ENCODE measurements at regions not wholly inside any gene's neighbourhood (a gene's known extent, or its start where the extent isn't known, plus 50 kb on each side); places are given as distances from the start of the nearest gene placed in this dataset.

- no peaks in the 10 kb centered on the region for H3K36me3 ChIP-seq
- peaks cover 0 to 5% of the 10 kb centered on the region in 2 donors for H3K27me3 ChIP-seq
- no peak for DNase-seq
- intact Hi-C loops (cut with DNase I; ENCODE audit: low total_unique reads), result loop anchor here (5.0 kb wide), 1 partner anchor 58 kb away; no protein-coding TSS in a partner anchor
- no peak overlapping the region for H3K27ac ChIP-seq
- peak overlapping the region; percentile 51 to 85 for H3K4me3 ChIP-seq
- H3K9me3 ChIP-seq, result no peaks in the 10 kb centered on the region
- H3K4me1 ChIP-seq, result peaks cover 0 to 26% (median 18%) of the 10 kb centered on the region in 4 donors
- TF ChIP-seq, protein P1, sequence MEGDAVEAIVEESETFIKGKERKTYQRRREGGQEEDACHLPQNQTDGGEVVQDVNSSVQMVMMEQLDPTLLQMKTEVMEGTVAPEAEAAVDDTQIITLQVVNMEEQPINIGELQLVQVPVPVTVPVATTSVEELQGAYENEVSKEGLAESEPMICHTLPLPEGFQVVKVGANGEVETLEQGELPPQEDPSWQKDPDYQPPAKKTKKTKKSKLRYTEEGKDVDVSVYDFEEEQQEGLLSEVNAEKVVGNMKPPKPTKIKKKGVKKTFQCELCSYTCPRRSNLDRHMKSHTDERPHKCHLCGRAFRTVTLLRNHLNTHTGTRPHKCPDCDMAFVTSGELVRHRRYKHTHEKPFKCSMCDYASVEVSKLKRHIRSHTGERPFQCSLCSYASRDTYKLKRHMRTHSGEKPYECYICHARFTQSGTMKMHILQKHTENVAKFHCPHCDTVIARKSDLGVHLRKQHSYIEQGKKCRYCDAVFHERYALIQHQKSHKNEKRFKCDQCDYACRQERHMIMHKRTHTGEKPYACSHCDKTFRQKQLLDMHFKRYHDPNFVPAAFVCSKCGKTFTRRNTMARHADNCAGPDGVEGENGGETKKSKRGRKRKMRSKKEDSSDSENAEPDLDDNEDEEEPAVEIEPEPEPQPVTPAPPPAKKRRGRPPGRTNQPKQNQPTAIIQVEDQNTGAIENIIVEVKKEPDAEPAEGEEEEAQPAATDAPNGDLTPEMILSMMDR (IDR thresholded peaks at IDR 0.05), result no peak
Measured at GRCh38 chr7:25949736-25950487, 202.1 kb upstream of the NFE2L3 start.

DNA sequence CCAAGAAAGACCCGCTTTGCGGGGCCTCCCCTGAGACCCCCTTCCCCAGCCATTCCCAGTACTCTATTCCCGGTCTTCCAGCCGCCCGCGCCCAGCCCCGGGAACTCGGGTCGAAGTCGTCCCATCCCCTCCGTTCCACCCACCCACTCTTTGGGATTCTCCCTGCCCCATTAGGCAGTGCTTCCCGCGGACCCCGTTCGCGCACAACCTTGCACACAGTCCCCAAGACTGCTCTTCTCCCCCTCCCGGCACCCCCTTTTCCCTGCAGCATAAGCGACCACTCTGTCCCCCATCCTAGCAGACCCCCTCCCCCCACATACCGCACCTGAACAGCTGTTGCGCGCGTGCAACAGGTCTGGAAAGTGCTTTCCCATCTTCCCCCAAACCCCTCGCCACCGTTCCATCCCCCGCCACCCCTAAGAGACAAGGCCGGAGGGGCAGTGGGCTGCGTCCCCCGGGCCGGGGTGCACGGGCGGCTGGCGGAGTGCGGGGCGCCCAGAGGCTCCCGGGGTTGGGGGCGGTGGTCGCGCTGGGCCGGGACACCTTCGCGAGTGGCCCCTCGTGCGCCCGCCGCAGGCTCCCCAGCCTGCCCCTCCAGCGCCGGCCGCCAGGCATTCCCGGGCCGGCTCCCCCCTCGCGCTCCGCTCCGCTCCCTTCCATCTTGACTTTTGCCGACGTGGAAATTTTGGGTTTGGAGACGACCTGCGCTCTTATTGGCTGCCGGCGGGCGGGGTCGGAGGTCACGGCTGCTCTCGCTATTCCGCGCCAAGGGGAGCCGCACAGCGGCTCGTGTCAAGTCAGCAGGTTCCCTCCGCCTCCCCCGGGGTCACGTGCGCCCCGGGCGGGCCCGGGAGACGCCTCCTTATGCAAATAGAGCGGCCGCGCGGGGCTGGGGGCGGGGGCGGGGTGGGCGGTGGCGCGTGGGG, 201.2 kb upstream of the NFE2L3 start:
- TF ChIP-seq, protein P1 (IDR thresholded peaks at IDR 0.05), result no peak
- H3K9me3 ChIP-seq, result no peaks in the 10 kb centered on the region
- no peaks in the 10 kb centered on the region for H3K36me3 ChIP-seq
- peak; percentile 88 to 90 for DNase-seq
- H3K4me3 ChIP-seq, result peak overlapping the region; percentile 51 to 85
- H3K27me3 ChIP-seq, result peaks cover 0 to 5% of the 10 kb centered on the region in 2 donors
- intact Hi-C loops (cut with DNase I; ENCODE audit: low total_unique reads), result loop anchor here (5.0 kb wide), 1 partner anchor 58 kb away; no protein-coding TSS in a partner anchor
- H3K27ac ChIP-seq, result peak overlapping the region in 1 of 2 donors; percentile 62
- peaks cover 0 to 26% (median 18%) of the 10 kb centered on the region in 4 donors for H3K4me1 ChIP-seq

DNA sequence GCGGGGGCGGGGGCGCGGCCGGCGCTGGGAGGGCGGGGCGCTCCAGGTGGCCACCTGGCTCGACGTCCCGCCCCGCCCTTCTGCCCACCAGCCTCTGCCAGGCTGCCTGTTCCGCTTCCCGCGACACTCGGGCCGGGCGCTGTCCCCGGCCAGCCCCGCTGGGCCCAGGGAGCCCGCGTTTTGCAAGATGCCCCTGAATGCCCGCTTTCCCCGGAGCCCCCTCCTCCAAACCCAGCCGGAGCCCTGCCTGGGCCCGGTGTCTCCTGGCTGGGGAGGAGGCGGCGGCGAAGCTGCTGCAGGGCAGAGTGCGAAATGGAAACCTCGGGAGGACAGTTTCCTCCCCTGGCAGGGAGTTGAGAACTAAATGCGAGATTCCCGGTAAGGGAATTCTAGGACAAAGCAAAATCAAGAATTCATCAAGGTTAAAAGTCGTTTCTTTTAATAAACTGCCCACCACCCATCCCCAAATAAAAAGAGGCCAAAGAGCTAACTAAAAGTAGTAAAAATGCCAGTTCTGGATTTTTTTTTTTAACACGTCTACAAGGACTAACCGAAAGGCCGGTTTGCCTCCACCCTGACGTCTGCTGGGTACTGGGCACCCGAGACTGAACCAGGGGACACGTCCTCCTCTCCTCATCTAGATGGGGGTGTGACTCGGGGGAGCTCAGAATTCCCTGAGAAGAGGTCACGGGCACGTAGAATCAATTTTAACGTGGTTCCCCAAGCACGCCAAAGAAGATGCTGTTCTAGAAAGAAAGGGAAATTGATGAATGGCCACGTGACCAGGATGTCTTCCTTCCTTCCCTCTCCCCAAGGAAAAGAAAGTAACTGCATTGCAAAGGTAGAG, 200.4 kb upstream of the NFE2L3 start:
- Histone ChIP-seq H3K4me1 (peaks cover 0 to 26% (median 18%) of the 10 kb centered on the region in 4 donors), H3K9me3 (no peaks in the 10 kb centered on the region), H3K27me3 (peaks cover 0 to 5% of the 10 kb centered on the region in 2 donors), H3K4me3 (peak overlapping the region; percentile 51 to 85), H3K27ac (peak overlapping the region; percentile 24 to 62), H3K36me3 (no peaks in the 10 kb centered on the region)
- DNase-seq, result no peak
- TF ChIP-seq, protein P1 (IDR thresholded peaks at IDR 0.05), result no peak
- intact Hi-C loops (cut with DNase I; ENCODE audit: low total_unique reads), result loop anchor here (5.0 kb wide), 1 partner anchor 59 kb away; no protein-coding TSS in a partner anchor

- DNase-seq, result no peak
- intact Hi-C loops (cut with DNase I; ENCODE audit: low total_unique reads), result loop anchor here (5.0 kb wide), 1 partner anchor 60 kb away; no protein-coding TSS in a partner anchor
- Histone ChIP-seq H3K27ac (no peak overlapping the region), H3K9me3 (no peaks in the 10 kb centered on the region), H3K4me3 (peak overlapping the region in 1 of 2 donors; percentile 51), H3K36me3 (no peaks in the 10 kb centered on the region), H3K27me3 (peaks cover 0 to 5% of the 10 kb centered on the region in 2 donors), H3K4me1 (peaks cover 0 to 26% (median 18%) of the 10 kb centered on the region in 4 donors)
- TF ChIP-seq, protein P1 (IDR thresholded peaks at IDR 0.05), result no peak
Measured at GRCh38 chr7:25952261-25953057, 199.5 kb upstream of the NFE2L3 start.
